Naive B cell (primary cell): ENCODE measurements at regions not wholly inside any gene's neighbourhood (a gene's known extent, or its start where the extent isn't known, plus 50 kb on each side); places are given as distances from the start of the nearest gene placed in this dataset.
"Not testable (repeated sequence)": the region's sequence is repeated elsewhere in the genome, so short reads cannot be mapped to it uniquely, and the experiment has no call there.

Experiments used
- ATAC-seq, 2 donors: fragments of 150-1000 bp; cut with Tn5 transposase; 2 replicates each; pipeline ENCODE4 v1.10.0; 2021; ENCODE audit warnings: low read depth in 2 of 2, mild to moderate bottlenecking in 2 of 2, moderate library complexity in 2 of 2
- DNase-seq: peaks from one replicate; pipeline ENCODE4 v3.0.0; 2022
- H3K27ac Mint-ChIP-seq, 6 donors: one replicate each; pipeline ENCODE4 v1.8.0; 2020 to 2022; ENCODE audit warnings: mild to moderate bottlenecking in 6 of 6, mixed read lengths in 6 of 6, moderate library complexity in 5 of 6, inconsistent platforms in 2 of 6
- H3K27me3 Mint-ChIP-seq, 3 donors: one replicate each; pipeline ENCODE4 v1.8.0; 2021 to 2022; ENCODE audit warnings: mixed read lengths in 3 of 3, mild to moderate bottlenecking in 1 of 3
- H3K36me3 Mint-ChIP-seq, 2 donors: one replicate each; pipeline ENCODE4 v1.8.0; 2020 to 2022; ENCODE audit warnings: mixed read lengths in 2 of 2, inconsistent platforms in 1 of 2, mild to moderate bottlenecking in 1 of 2
- H3K4me1 Mint-ChIP-seq, 3 donors: one replicate each; pipeline ENCODE4 v1.8.0; 2020 to 2022; ENCODE audit warnings: mixed read lengths in 3 of 3, inconsistent platforms in 1 of 3, mild to moderate bottlenecking in 1 of 3, moderate library complexity in 1 of 3
- H3K4me3 Mint-ChIP-seq, 8 donors: one replicate each; pipeline ENCODE4 v1.8.0; 2020 to 2022; ENCODE audit warnings: mild to moderate bottlenecking in 8 of 8, mixed read lengths in 8 of 8, moderate library complexity in 8 of 8, inconsistent platforms in 2 of 8
- H3K9me3 Mint-ChIP-seq, 7 donors: one replicate each; pipeline ENCODE4 v1.8.0; 2020 to 2022; ENCODE audit warnings: mixed read lengths in 7 of 7, mild to moderate bottlenecking in 5 of 7, inconsistent platforms in 2 of 7, moderate library complexity in 1 of 7

DNA sequence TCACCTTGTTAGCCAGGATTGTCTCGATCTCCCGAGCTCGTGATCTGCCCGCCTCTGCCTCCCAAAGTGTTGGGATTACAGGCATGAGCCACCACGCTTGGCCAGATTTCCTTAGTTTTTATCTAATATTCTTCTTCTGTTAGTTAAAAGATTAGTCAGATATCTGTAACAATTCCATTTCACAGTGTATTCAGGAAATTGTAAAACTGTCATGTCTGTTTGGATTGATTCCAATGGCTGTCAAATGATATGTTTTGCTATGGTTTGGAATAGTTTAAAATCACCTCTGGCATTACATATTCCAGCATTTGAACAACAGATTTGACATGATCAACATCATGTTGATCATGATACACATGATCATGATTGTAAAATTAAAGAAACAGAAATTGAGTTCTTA lies 193.6 kb upstream of the DAB2 start:
- no peak overlapping the region for H3K27ac Mint-ChIP-seq
- H3K27me3 Mint-ChIP-seq: no peaks in the 10 kb centered on the region
- H3K4me3 Mint-ChIP-seq: no peak overlapping the region
- H3K36me3 Mint-ChIP-seq: no peaks in the 10 kb centered on the region
- DNase-seq (no peak), ATAC-seq (no peak)
- peaks cover 0 to 2% (median 0%) of the 10 kb centered on the region in 7 donors for H3K9me3 Mint-ChIP-seq
- no peaks in the 10 kb centered on the region for H3K4me1 Mint-ChIP-seq

GRCh38 chr5:39616131-39616530 lies 191.4 kb upstream of the DAB2 start:
- no peaks in the 10 kb centered on the region for H3K36me3 Mint-ChIP-seq
- peaks cover 0 to 5% (median 0%) of the 10 kb centered on the region in 3 donors for H3K27me3 Mint-ChIP-seq
- no peak for DNase-seq
- H3K27ac Mint-ChIP-seq: no peak overlapping the region
- H3K4me3 Mint-ChIP-seq: no peak overlapping the region
- no peaks in the 10 kb centered on the region for H3K4me1 Mint-ChIP-seq
- ATAC-seq: no peak
- H3K9me3 Mint-ChIP-seq: peaks cover 0 to 2% (median 0%) of the 10 kb centered on the region in 7 donors

GRCh38 chr5:39611076-39611475 lies 186.3 kb upstream of the DAB2 start:
- H3K27ac Mint-ChIP-seq, H3K9me3 Mint-ChIP-seq, H3K4me3 Mint-ChIP-seq, H3K4me1 Mint-ChIP-seq, DNase-seq, ATAC-seq, H3K36me3 Mint-ChIP-seq, H3K27me3 Mint-ChIP-seq: not testable (repeated sequence)

DNA sequence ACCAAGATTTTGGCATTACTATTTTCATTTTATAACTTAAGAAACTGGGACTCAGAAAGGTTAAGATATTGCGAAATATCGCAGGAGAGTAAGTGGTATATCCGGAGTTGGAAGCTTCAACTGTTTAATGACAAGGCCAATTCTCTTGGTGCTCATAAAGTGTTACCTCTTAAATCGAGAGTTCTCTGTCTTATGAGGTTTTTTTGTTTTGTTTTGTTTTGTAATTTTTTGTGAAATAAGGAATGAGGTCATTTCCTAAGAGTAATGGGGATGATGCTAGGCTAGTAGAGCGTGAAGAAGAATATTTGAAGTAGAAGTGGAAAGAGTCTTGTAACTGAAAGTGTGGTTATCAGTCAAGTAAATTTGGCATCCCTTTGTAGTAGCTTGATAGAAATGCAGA lies 183.2 kb upstream of the DAB2 start:
- DNase-seq (no peak), ATAC-seq (no peak)
- Mint-ChIP-seq H3K36me3 (no peaks in the 10 kb centered on the region), H3K9me3 (peaks cover 0 to 4% (median 0%) of the 10 kb centered on the region in 7 donors), H3K4me1 (peaks cover 0 to 6% (median 4%) of the 10 kb centered on the region in 3 donors), H3K27ac (no peak overlapping the region), H3K4me3 (no peak overlapping the region), H3K27me3 (peaks cover 0 to 14% (median 0%) of the 10 kb centered on the region in 3 donors)

GRCh38 chr5:39606591-39606990 lies 181.8 kb upstream of the DAB2 start:
- peaks cover 0 to 4% (median 0%) of the 10 kb centered on the region in 7 donors for H3K9me3 Mint-ChIP-seq
- DNase-seq (no peak), ATAC-seq (no peak)
- H3K27me3 Mint-ChIP-seq: peaks cover 0 to 10% (median 0%) of the 10 kb centered on the region in 3 donors
- H3K4me1 Mint-ChIP-seq: peaks cover 0 to 6% (median 4%) of the 10 kb centered on the region in 3 donors
- no peak overlapping the region for H3K4me3 Mint-ChIP-seq
- H3K36me3 Mint-ChIP-seq: no peaks in the 10 kb centered on the region
- H3K27ac Mint-ChIP-seq: no peak overlapping the region

DNA sequence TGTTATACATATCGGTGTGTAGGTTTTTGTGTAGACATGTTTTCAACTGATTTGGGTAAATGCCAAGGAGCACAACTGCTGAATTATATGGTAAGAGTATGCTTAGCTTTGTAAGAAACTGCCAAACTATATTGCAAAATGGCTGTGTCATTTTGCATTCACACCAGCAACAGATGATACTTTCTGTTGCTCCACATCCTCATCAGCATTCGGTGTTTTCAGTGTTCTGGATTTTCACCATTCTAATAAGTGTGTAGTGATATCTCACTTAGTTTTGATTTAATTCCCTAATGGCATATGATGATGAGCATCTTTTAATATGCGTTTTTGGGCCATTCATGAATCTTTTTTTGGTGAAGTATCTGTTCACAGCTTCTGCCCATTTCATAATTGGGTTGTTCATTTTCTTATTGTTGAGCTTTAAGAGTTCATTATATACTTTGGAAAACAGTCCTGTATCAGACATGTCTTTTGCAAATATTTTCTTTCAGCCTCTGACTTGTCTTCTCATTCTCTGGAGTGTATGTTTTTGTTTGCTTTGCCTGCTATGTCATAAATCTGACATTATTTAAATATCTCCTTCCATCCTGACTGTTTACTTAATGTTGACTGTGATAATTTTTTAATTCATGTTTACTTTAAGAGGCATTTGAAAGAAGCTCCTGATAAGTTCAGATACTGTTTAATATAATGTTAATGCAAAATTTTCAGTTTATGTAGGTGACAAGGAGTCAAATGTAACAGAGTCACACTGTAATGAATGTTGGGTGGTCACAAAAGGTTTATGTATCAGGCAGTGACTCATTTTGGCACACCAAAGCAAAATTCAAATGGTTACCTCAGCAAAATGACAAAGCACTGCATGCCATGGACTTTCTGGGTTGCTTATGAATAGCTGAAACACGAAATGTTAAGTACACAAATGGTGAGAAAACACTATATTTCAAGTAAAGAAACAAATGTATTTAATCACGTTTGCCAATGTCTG lies 181.1 kb upstream of the DAB2 start:
- Mint-ChIP-seq H3K9me3 (peaks cover 0 to 4% (median 0%) of the 10 kb centered on the region in 7 donors), H3K36me3 (no peaks in the 10 kb centered on the region), H3K4me1 (peaks cover 0 to 6% (median 4%) of the 10 kb centered on the region in 3 donors), H3K27me3 (peaks cover 0 to 10% (median 0%) of the 10 kb centered on the region in 3 donors), H3K27ac (no peak overlapping the region), H3K4me3 (no peak overlapping the region)
- no peak for DNase-seq
- no peak for ATAC-seq

- Mint-ChIP-seq H3K4me3 (no peak overlapping the region), H3K36me3 (no peaks in the 10 kb centered on the region), H3K4me1 (peaks cover 0 to 6% (median 4%) of the 10 kb centered on the region in 3 donors), H3K9me3 (peaks cover 0 to 4% (median 0%) of the 10 kb centered on the region in 7 donors), H3K27ac (no peak overlapping the region), H3K27me3 (peaks cover 0 to 10% (median 0%) of the 10 kb centered on the region in 3 donors)
- DNase-seq: no peak
- no peak for ATAC-seq
These were observed 180.4 kb upstream of the DAB2 start for GRCh38 chr5:39605145-39605544.

DNA sequence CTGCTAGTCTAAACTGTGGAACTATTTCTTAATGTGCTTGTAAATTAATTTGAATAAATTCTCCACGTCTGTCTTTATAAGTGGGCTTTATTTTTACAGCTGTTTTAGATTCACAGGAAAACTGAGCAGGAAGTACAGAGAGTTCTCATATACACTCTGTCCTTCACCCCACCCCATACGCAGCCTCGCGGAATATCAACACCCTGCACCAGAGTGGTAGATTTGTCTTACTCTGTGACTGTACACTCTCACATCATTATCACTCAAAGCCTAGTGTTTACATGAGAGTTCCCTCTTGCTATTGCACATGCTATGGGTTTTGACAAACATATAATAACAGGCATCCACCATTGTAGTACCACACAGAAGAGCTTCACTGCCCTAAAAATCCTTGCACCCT lies 179.7 kb upstream of the DAB2 start:
- DNase-seq (no peak), ATAC-seq (no peak)
- Mint-ChIP-seq H3K4me1 (peaks cover 0 to 6% (median 4%) of the 10 kb centered on the region in 3 donors), H3K4me3 (no peak overlapping the region), H3K9me3 (peaks cover 0 to under 1% (median 0%) of the 10 kb centered on the region in 7 donors), H3K27me3 (peaks cover 0 to 9% (median 0%) of the 10 kb centered on the region in 3 donors), H3K27ac (no peak overlapping the region), H3K36me3 (no peaks in the 10 kb centered on the region)

- H3K27me3 Mint-ChIP-seq: peaks cover 20 to 30% (median 28%) of the 10 kb centered on the region in 3 donors
- DNase-seq (no peak), ATAC-seq (no peak)
- no peaks in the 10 kb centered on the region for H3K9me3 Mint-ChIP-seq
- no peak overlapping the region for H3K4me3 Mint-ChIP-seq
- no peak overlapping the region for H3K27ac Mint-ChIP-seq
- no peaks in the 10 kb centered on the region for H3K4me1 Mint-ChIP-seq
- H3K36me3 Mint-ChIP-seq: no peaks in the 10 kb centered on the region
These were observed 175.1 kb upstream of the DAB2 start for GRCh38 chr5:39599721-39600431.

DNA sequence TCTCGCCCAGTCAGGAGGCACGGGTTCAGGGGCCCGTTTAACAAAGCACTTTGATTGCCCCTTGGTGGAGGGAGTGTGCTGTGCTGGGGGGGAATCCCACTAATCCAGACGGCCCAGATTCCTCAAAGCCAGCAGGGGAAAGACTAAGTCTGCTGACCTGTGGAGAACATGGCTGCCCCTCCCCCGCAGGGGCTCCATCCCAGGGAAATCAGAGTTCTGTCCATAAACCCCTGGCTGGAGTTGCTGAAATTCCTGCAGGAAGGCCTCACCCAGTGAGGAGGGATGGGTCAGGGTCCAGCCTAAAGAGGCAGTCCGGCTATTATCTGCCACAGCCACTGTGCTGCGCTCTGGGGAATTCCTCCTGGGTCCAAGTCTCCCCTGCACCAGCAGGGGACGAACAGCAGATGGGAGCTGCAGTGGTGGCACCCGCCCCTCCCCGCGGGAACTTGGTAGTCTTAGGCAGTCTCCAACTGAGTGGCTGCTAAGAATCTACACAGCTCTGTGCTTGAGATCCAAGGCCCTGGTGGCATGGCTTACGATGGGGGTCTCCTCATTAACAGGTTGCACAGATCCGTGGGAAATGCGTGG lies 174.0 kb upstream of the DAB2 start:
- Mint-ChIP-seq H3K4me1 (no peaks in the 10 kb centered on the region), H3K27ac (no peak overlapping the region), H3K36me3 (no peaks in the 10 kb centered on the region), H3K4me3 (no peak overlapping the region), H3K9me3 (peaks cover 0 to 5% (median 0%) of the 10 kb centered on the region in 7 donors), H3K27me3 (peaks cover 20 to 37% (median 28%) of the 10 kb centered on the region in 3 donors)
- no peak for ATAC-seq
- no peak for DNase-seq

GRCh38 chr5:39588179-39588578 lies 163.4 kb upstream of the DAB2 start:
- H3K9me3 Mint-ChIP-seq: no peaks in the 10 kb centered on the region
- H3K4me3 Mint-ChIP-seq: no peak overlapping the region
- no peak for DNase-seq
- no peak for ATAC-seq
- no peaks in the 10 kb centered on the region for H3K4me1 Mint-ChIP-seq
- no peaks in the 10 kb centered on the region for H3K36me3 Mint-ChIP-seq
- no peak overlapping the region for H3K27ac Mint-ChIP-seq
- H3K27me3 Mint-ChIP-seq: peaks cover 6 to 25% (median 24%) of the 10 kb centered on the region in 3 donors

- Mint-ChIP-seq H3K27ac (no peak overlapping the region), H3K36me3 (no peaks in the 10 kb centered on the region), H3K9me3 (no peaks in the 10 kb centered on the region), H3K27me3 (peaks cover 5 to 28% (median 27%) of the 10 kb centered on the region in 3 donors), H3K4me3 (no peak overlapping the region), H3K4me1 (no peaks in the 10 kb centered on the region)
- DNase-seq: no peak
- no peak for ATAC-seq
These were observed 162.9 kb upstream of the DAB2 start for GRCh38 chr5:39587675-39588074.

- peaks cover 3 to 9% (median 4%) of the 10 kb centered on the region in 3 donors for H3K4me1 Mint-ChIP-seq
- H3K27ac Mint-ChIP-seq: no peak overlapping the region
- DNase-seq (no peak), ATAC-seq (no peak)
- no peaks in the 10 kb centered on the region for H3K9me3 Mint-ChIP-seq
- peaks cover 0 to 28% (median 27%) of the 10 kb centered on the region in 3 donors for H3K27me3 Mint-ChIP-seq
- H3K4me3 Mint-ChIP-seq: no peak overlapping the region
- no peaks in the 10 kb centered on the region for H3K36me3 Mint-ChIP-seq
These were observed 161.4 kb upstream of the DAB2 start for GRCh38 chr5:39586185-39586584.
